ENCODE measurements at regions not wholly inside any gene's neighbourhood (a gene's known extent, or its start where the extent isn't known, plus 50 kb on each side); places are given as distances from the start of the nearest gene placed in this dataset.

- TF ChIP-seq CTCF (conservative IDR thresholded peaks at IDR 0.05), result no peak
- no peak overlapping the region for H3K27ac ChIP-seq
These were observed 70.1 kb downstream of the BOLA3 start for GRCh38 chr2:74077636-74078035.

DNA sequence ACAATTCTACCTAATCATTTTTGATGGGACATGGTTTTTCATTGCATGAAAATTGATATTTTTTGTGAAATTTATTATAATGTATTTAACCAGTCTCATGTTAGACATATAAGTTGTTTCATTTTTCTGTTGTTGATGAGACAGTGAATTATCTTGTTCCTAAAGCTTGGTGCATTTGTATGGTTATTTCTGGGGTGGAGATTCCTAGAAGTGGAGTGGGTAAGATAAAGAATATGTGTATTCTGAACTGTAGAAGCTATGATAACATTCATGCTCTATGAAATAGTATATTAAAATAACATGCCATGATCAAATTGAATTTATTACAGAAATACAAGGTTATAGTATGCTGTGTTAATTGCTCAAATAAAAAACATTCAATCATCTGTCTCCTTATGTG is 69.2 kb downstream of the BOLA3 start:
- no peak overlapping the region for H3K27ac ChIP-seq
- TF ChIP-seq CTCF (conservative IDR thresholded peaks at IDR 0.05), result no peak

DNA sequence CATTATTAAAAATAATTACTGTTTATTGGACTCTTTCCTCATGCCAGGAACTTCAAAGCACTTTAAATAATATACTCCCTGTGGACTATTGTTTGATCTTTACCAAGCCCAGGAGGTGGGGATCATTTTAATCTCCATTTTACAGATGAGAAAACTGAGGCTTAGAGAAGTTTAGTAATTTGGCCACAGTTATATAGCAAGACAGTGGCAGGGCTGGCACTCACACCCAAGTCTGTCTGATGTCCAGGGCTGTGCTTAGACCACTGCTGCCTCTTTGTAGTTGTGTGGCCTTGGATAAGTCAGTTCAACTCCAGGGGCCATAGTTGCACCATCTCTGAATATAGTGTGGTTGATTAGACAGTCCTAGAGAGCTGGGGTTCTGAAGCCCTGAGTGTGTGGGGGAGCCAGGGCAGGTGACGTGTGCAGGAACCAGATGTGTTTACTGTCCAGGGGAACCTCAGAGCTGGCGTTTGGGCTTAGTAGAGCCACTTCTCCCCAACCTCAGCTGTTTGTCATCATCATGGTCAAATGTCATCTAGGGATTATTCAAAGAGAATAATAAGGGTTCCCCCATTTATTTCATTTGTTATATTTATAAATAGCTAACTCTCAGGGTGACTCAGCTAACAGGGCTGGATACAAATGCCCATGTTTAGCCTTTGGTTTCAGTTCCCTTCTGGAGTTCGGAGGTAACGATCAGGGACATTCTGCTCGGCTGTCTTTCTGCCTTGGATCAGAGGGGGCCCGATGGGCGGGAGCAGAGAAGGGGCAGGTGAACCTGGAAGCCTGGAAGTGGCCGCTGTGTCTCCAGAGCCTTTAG is 68.0 kb downstream of the BOLA3 start:
- H3K27ac ChIP-seq, result no peak overlapping the region

DNA sequence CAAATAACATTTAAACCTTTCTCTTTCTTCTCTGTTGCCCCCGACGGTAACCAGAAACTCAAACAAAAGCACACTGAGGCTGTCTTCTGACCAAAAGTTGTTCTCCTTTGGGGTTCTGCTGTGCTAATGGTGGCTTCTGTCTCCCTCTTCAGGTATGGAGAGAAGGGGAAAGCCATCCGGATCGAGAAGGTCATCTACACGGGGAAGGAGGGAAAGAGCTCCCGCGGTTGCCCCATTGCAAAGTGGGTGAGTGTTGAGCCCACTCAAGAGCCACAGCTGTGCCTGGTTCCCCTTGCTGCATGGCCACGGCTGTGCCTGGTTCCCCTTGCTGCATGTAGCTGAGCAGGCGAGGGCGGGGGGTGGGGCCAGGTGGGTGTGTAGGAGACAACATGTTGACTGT is 67.4 kb downstream of the BOLA3 start:
- no peak for TF ChIP-seq CTCF (conservative IDR thresholded peaks at IDR 0.05)
- H3K27ac ChIP-seq, result no peak overlapping the region

More for the DNA sequence above, 68.0 kb downstream of the BOLA3 start:
- no peak for TF ChIP-seq CTCF (conservative IDR thresholded peaks at IDR 0.05)

DNA sequence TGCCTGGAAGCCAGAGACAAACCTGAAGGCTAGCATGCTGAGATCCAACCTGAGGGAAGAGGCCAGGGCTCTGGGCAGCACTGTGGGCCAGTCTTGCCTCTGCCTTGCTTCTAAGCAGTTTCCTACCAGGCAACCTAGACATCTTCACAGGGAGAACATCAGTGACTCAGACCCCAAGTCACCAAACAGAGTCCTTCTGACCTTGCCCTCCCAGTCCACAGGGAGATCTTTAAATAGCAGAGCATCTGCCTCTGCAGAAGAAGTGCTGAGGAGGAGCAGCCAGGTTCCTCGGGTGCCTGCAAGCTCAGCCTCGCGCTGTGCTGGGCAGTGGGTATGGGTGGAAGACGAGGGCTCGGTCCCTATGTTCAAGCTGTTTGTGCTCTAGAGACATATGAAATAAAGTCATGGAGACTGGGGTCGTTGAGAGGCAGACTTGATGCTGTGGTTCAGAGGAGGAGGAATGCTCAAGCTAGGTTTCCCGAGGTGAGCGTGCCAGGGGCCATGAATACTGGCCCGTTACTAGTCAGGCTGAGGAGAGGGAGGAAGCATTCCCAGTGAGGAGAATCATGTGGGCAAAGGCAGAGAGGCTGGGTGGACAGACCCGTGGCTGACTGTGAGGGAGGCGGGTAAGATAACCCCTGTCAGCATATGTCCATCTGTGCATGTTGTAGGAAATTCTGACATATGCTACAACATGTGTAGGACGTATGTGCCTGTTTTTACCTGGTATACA is 66.5 kb downstream of the BOLA3 start:
- TF ChIP-seq CTCF (conservative IDR thresholded peaks at IDR 0.05), result no peak
- no peak overlapping the region for H3K27ac ChIP-seq

DNA sequence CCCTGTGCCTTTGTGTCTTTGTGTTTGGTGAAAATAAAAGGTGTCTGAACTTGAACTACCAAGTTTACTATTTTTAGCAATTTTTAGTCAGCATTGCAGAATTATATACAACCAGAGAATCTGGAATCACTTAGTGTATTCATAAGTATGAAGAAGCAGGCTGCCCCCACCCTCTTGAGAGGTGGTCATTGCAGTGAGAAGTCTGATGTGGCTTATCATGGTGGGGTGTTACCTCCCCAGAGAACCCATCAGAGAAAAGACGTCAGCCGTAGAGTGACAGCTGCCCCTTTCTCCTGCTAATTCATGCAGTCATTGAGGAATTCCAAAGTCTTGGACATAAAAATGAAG is 66.0 kb downstream of the BOLA3 start:
- TF ChIP-seq CTCF (conservative IDR thresholded peaks at IDR 0.05), result no peak
- no peak overlapping the region for H3K27ac ChIP-seq

GRCh38 chr2:74083750-74084149 is 64.0 kb downstream of the BOLA3 start:
- H3K27ac ChIP-seq, result no peak overlapping the region
- no peak for TF ChIP-seq CTCF (conservative IDR thresholded peaks at IDR 0.05)
